ENCODE measurements at regions not wholly inside any gene's neighbourhood (a gene's known extent, or its start where the extent isn't known, plus 50 kb on each side); places are given as distances from the start of the nearest gene placed in this dataset.

DNA sequence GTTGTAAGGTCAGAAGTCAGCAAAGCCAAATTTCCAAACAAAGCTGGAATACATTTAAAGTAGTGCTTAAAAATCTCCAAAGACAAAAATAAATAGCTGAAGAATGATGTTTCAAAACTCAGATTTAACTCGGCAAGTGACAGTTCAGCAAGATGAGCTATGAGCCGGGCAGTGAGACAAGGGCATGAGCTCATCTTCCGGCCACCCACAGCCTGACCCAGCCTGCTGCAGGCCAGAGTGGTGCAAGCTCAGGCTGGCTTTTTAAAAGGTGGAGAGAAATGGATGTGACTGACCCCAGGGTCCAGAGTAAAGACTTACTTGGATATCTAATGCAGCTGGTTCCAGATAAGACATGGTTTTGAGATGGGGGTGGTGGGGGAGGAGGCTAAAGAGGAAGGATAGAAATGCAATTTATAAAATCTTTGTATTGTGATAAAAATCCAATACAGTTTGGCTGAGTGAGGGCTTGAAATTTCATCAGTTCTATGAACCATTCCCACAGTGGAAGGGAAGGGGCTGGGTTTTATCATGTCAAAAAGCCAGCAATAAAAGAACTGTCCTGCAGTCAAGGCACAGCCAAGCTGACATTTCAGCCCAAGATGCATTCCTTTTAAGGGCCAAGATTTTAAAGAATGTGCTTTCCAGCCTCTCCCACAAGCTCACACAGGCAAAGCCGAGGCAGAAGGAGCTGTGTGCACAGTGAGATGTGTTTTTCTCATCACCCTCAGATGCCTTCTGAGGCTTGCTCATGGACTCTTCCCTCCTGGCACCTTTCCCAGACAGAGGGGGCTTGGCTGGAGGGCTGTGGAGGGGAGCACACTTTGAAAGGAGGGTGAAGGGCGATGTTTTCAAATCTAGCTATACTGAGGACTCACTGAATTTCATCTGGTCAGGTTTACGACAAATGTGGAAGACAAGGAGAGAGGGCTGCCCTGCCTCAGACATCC lies 97.9 kb upstream of the KLHL29 start:
- no peak for DNase-seq

GRCh38 chr2:23289671-23290070 lies 95.3 kb upstream of the KLHL29 start:
- no peak for DNase-seq

- no peak for DNase-seq
Measured at GRCh38 chr2:23291239-23291638, 93.7 kb upstream of the KLHL29 start.

- DNase-seq: no peak
Measured at GRCh38 chr2:23292024-23292423, 93.0 kb upstream of the KLHL29 start.

DNA sequence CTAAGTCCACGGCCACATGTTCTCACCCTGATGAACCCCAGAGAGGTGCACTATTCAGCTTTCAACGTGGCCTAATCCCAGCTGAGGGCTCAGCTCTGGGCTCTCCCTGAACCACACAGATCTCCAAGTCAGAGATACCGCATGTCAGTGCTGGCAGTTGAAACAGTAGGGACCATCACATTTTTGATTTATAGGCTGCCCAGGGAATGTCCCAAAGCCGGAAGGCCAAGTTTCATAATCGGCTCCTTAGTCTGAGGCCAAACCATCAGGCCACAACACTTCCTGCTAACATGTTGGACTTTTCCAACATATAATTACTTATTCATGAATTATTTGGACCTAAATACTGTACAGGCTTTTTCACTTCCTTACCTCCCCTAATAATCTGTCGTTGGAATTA lies 91.9 kb upstream of the KLHL29 start:
- no peak for DNase-seq

DNA sequence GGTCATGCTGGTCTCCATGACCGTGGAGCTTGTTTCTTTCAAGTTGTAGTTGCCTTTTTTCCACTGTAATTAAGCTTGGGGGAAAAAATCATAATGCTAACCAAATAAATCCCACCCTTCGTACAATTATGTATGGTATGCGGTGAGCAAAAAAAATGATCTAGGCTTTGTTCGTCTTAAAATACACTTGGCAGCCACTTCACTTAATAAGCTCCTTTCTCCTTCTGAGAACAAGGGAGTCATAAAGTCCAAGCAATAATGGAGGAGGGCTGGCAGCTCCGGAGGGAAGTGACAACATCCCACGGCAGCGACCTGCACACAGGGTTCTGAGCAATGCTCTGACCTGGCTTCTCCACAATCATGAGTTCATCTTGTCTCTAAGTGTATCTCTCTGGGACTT lies 91.2 kb upstream of the KLHL29 start:
- no peak for DNase-seq

- no peak for DNase-seq
Measured at GRCh38 chr2:23294238-23294637, 90.7 kb upstream of the KLHL29 start.

DNA sequence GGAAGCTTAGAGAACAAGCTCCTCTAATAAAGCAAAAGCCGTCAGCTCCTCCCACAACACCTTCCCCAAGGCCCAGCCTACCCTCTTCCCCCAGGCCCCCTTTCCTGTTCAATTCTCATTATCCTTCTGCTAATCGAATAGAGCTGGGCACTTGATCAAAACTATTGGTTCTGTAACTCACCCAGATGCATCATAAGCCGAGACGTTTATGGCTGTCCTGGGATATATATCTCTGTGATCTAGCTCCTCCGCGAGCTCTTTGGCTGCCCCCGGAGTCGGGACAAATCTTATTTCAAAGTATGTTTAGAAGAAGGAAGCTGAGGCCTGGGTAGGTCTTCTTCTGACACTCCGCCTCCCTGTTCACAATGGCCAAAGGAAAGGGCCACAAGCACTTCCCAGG lies 88.3 kb upstream of the KLHL29 start:
- DNase-seq: no peak

- DNase-seq: no peak
Measured at GRCh38 chr2:23297112-23297511, 87.9 kb upstream of the KLHL29 start.

GRCh38 chr2:23298551-23298950 lies 86.4 kb upstream of the KLHL29 start:
- no peak for DNase-seq

DNA sequence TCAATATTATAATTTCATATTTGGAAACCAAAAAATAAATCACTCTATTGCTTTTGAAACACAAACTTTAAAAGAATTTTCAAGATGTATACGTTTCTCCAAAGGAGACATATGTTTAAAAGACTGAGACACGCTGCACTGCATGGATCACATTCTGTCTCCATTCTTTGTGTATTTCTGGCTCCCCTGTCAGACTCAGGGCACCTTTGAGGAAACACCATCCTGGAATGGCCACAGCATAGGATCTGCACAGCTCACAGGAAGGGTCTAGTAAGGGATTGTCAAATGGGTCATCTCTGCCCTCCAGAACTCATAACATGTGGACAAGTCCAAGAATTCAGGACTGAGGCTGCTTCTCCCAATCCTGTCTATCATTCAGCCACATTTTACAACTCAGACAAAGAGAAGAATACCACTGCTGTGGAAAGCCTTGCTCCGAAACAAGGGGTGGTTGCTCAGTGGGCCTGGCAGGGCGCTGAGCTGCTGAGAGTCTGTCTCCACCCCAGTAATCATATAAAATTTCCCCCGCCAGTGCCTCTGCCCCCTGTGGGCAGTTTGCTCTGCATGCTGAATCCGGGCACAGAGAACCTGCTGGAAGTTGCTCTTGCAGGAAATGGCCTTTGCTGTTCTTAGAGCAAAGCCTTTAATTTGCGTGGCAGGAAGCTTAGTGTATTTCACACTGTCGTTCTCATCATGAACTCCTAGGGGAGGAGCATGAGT lies 85.3 kb upstream of the KLHL29 start:
- no peak for DNase-seq

GRCh38 chr2:23301136-23301535 lies 83.8 kb upstream of the KLHL29 start:
- DNase-seq: no peak

DNA sequence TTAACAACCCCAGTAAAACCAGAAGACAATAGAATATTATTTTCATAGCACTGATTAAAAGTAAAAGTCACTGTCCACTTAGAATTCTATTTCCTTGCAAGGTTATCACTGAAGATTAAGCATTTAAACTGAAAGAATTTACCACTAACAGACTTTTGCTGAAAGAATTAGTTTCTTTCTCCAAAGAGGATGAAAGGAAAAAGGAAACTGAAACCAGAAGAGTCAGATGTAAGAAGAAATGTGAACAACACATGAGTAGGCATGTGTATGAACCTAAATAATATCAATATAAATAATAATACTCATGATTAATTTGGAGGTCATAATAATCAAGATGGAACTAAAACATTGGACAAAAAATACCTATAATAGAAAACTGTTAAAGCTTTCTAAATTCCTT lies 82.4 kb upstream of the KLHL29 start:
- no peak for DNase-seq

DNA sequence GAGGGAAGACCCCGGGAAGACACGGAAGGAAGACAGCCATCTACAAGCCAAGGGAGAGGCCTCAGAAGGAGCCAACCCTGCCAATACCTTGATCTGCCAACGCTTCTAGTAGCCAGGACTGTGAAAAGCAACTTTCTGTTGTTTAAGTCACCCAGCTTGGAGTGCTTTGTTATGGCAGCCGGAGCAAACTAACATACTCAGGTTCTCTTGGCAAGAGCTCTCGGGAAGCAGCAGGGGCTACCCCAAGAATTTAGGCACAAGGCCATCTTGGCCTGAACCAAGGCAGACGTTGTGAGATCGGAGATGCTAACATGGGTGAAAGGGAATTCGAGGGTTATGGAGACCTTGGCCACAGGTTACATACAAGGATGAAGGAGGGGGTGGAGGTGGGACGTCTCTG lies 78.6 kb upstream of the KLHL29 start:
- DNase-seq: no peak

DNA sequence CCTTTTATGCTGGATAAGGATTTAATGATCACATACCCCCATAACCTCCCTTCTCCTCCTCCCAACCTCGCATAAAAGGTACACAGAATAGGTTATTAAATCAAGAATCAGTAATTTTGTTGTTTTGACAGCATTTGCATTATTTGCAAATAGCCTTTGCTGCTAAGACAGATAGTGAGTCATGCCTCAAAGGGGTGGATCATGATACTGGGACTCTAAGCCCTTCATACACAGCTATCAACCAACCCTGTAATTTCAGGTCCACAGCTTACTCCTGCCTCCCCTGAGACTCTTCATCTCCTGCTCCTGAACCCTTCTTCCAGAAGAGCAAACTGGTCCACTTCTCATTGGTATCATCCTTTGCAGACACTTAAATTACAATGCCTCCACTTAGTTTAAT lies 73.8 kb upstream of the KLHL29 start:
- no peak for DNase-seq

- DNase-seq: peak; percentile 4
Measured at GRCh38 chr2:23312996-23313606, 71.9 kb upstream of the KLHL29 start.

GRCh38 chr2:23314687-23315086 lies 70.3 kb upstream of the KLHL29 start:
- no peak for DNase-seq

GRCh38 chr2:23320058-23320457 lies 64.9 kb upstream of the KLHL29 start:
- DNase-seq: no peak

DNA sequence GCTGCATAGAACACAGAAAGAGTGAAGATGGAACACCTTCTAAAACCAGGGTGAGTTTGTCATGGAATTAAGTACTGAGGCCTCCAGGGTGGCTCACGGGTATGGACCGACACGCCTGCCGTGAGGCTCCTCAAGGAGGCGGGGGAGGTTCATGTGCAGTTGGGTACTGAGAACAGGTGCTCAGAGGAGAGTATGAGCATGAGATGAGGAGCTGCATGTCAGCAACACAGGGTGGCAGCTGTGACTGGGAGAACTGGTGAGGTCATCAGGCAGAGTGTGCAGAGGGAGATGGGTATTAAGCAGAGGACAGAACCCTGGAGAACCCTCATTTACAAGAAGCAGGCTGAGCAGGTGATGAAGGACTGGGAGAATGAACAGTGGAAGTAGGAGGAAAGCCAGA lies 63.2 kb upstream of the KLHL29 start:
- DNase-seq: no peak

- DNase-seq: no peak
Measured at GRCh38 chr2:23322567-23323197, 62.3 kb upstream of the KLHL29 start.

DNA sequence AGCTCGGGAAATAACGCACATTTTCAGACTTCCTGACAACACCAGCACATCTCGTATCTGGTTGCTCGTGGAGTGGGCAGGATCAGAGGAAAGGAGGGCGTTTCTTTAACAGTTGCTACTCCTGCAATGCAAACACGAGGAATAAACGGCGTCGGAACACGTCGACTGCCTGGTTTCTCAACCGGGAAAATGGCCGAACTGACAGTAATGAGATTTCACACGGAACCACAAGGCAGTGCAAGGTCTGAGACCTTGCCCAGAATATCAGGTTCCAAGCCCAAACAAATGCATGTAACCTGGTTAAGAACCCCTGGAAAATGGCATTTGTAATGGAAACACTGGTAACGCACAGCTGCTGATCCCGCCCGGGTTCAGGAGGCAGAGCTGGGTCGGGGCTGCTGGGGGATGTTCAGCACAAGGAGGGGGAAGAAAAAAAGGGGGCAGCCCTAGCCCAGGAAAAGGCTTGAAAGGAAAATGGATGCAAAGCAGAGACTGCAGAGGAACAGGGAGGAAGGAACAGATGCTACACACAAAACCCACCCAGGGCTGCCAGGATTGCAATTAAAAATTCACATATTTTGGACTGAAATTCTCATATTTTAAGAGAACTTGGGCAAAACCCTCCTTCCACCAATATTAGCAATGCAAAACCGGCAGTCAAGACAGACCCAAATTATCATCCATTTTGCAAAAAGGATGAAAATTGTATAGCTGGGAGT lies 61.6 kb upstream of the KLHL29 start:
- no peak for DNase-seq

DNA sequence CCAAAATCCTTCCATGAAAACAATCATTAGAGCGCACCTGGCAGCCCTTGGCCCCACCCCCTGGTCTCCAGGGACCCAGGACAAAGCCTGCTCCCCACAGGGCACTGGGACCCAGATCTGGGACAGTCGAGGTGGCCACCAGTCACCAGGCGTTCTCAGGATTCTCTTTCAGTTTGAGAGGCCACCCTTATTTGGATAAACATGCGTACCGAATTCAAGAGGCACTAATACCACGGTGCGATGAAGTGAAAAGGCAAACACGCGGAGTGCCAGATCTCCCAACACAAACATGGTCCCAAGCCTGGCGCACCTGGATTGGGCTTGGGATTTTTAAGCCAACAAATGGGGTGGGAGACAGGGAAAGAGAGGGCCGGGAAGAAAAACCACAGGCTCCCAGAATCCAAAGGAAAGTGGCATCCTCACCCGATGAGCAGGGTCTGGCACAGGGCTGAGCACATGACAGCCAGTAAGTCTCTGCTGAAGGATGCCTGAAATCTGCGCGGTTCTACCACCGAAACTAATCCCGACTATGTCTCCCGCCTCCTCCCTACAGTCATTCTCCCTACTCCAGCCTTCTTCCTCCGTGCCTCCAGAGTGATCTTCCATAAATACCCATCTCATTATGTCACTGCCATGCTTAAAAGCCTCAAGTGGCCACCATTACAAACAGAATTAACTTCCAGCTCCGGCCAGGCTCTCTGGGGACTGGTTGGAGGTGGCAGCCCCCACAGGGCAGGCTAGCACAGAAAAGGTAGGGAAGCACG lies 60.9 kb upstream of the KLHL29 start:
- no peak for DNase-seq

Measured in activated T-cell treated with anti-CD3 and anti-CD28 coated beads for 4 hours (primary cell).